KMS-11 (cell line): ENCODE measurements at regions not wholly inside any gene's neighbourhood (a gene's known extent, or its start where the extent isn't known, plus 50 kb on each side); places are given as distances from the start of the nearest gene placed in this dataset.

Experiments used
- H2AFZ ChIP-seq: fragments of 200-600 bp; sonication (generic); 2 replicates; pipeline ENCODE4 v1.6.1; 2016; ENCODE audit warnings: antibody characterized with exemption, mixed run types, low read depth
- H3K27ac ChIP-seq: fragments of 200-600 bp; sonication (generic); 2 replicates; pipeline ENCODE4 v1.6.1; 2016; ENCODE audit warnings: mild to moderate bottlenecking, mixed run types
- H3K27me3 ChIP-seq: fragments of 200-600 bp; sonication (generic); 2 replicates; pipeline ENCODE4 v1.6.1; 2017; ENCODE audit warnings: mild to moderate bottlenecking, low read depth, mixed run types, moderate library complexity; ENCODE audit not compliant: insufficient read depth
- H3K36me3 ChIP-seq: fragments of 200-600 bp; sonication (generic); 2 replicates; pipeline ENCODE4 v1.6.1; 2017; ENCODE audit warnings: mild to moderate bottlenecking, mixed run types; ENCODE audit not compliant: insufficient read depth
- H3K4me1 ChIP-seq: fragments of 200-600 bp; sonication (generic); 2 replicates; pipeline ENCODE4 v1.6.1; 2016; ENCODE audit warnings: mild to moderate bottlenecking, low read depth, mixed run types; ENCODE audit not compliant: poor library complexity, severe bottlenecking
- H3K4me2 ChIP-seq: fragments of 200-600 bp; sonication (generic); 2 replicates; pipeline ENCODE4 v1.7.0; 2016; ENCODE audit warnings: mild to moderate bottlenecking, mixed run types
- H3K4me3 ChIP-seq: fragments of 200-600 bp; sonication (generic); IDR thresholded peaks from 2 replicates; pipeline ENCODE4 v1.6.1; 2017; ENCODE audit warnings: low read depth, low read length, mixed read lengths; ENCODE audit not compliant: insufficient read depth
- H3K79me2 ChIP-seq: fragments of 200-600 bp; sonication (generic); 2 replicates; pipeline ENCODE4 v1.6.1; 2016; ENCODE audit warnings: low read depth, mixed run types; ENCODE audit not compliant: insufficient read depth
- H3K9ac ChIP-seq: fragments of 200-600 bp; sonication (generic); 2 replicates; pipeline ENCODE4 v1.6.1; 2016; ENCODE audit warnings: mild to moderate bottlenecking, mixed run types
- H4K20me1 ChIP-seq: fragments of 200-600 bp; sonication (generic); 2 replicates; pipeline ENCODE4 v1.6.1; 2016; ENCODE audit warnings: mild to moderate bottlenecking, mixed run types; ENCODE audit not compliant: insufficient read depth
- CTCF ChIP-seq: fragments of 200-600 bp; sonication (generic); conservative IDR thresholded peaks from 2 replicates; pipeline ENCODE4 v1.6.1; 2017; ENCODE audit warnings: low read depth, mild to moderate bottlenecking, antibody characterized with exemption, low read length, moderate library complexity, mixed read lengths

GRCh38 chr12:89793946-89794345 is 85.3 kb upstream of the ATP2B1 start:
- no peak for TF ChIP-seq CTCF
- Histone ChIP-seq H2AFZ (no peak overlapping the region), H3K27ac (no peak overlapping the region), H3K4me2 (no peak overlapping the region), H3K27me3 (no peaks in the 10 kb centered on the region), H3K79me2 (no peaks in the 10 kb centered on the region), H3K9ac (no peak overlapping the region), H4K20me1 (no peaks in the 10 kb centered on the region), H3K36me3 (no peaks in the 10 kb centered on the region), H3K4me1 (no peaks in the 10 kb centered on the region), H3K4me3 (no peak overlapping the region)

GRCh38 chr12:89791286-89791685 is 82.6 kb upstream of the ATP2B1 start:
- Histone ChIP-seq H3K4me2 (no peak overlapping the region), H2AFZ (no peak overlapping the region), H3K4me3 (no peak overlapping the region), H3K4me1 (no peaks in the 10 kb centered on the region), H3K27ac (no peak overlapping the region), H3K36me3 (no peaks in the 10 kb centered on the region), H3K79me2 (no peaks in the 10 kb centered on the region), H3K27me3 (no peaks in the 10 kb centered on the region), H4K20me1 (no peaks in the 10 kb centered on the region), H3K9ac (no peak overlapping the region)
- TF ChIP-seq CTCF = no peak

GRCh38 chr12:89789862-89790261 is 81.2 kb upstream of the ATP2B1 start:
- Histone ChIP-seq H3K27ac (no peak overlapping the region), H3K4me1 (no peaks in the 10 kb centered on the region), H2AFZ (no peak overlapping the region), H3K4me2 (no peak overlapping the region), H3K4me3 (no peak overlapping the region), H3K27me3 (no peaks in the 10 kb centered on the region), H3K36me3 (no peaks in the 10 kb centered on the region), H3K79me2 (no peaks in the 10 kb centered on the region), H3K9ac (no peak overlapping the region), H4K20me1 (no peaks in the 10 kb centered on the region)
- TF ChIP-seq CTCF = no peak

GRCh38 chr12:89787763-89788162 is 79.1 kb upstream of the ATP2B1 start:
- no peaks in the 10 kb centered on the region for H3K79me2 ChIP-seq
- no peaks in the 10 kb centered on the region for H3K4me1 ChIP-seq
- H3K36me3 ChIP-seq = no peaks in the 10 kb centered on the region
- no peak overlapping the region for H2AFZ ChIP-seq
- H4K20me1 ChIP-seq = no peaks in the 10 kb centered on the region
- H3K4me3 ChIP-seq = no peak overlapping the region
- H3K4me2 ChIP-seq = no peak overlapping the region
- H3K9ac ChIP-seq = no peak overlapping the region
- H3K27me3 ChIP-seq = no peaks in the 10 kb centered on the region
- H3K27ac ChIP-seq = no peak overlapping the region
- TF ChIP-seq CTCF = no peak
